Fibroblast of lung (primary cell): ENCODE measurements at regions not wholly inside any gene's neighbourhood (a gene's known extent, or its start where the extent isn't known, plus 50 kb on each side); places are given as distances from the start of the nearest gene placed in this dataset.
"Not testable (repeated sequence)": the region's sequence is repeated elsewhere in the genome, so short reads cannot be mapped to it uniquely, and the experiment has no call there.

Experiments
- DNase-seq, 2 donors: peaks; one replicate each; pipeline versions ENCODE4 v3.0.0 to v3.0.0-alpha.2; 2010; ENCODE audit warnings: low read depth in 2 of 2
- H2AFZ ChIP-seq: 2 replicates; pipeline ENCODE4 v1.5.1; 2012; ENCODE audit warnings: low read length, control low read depth, inconsistent platforms
- H3K27ac ChIP-seq: 2 replicates; pipeline ENCODE4 v1.5.1; 2011; ENCODE audit warnings: low read length, control low read depth; ENCODE audit not compliant: insufficient read depth
- H3K27me3 ChIP-seq: 2 replicates; pipeline ENCODE4 v1.5.1; 2011; ENCODE audit warnings: mild to moderate bottlenecking, low read length; ENCODE audit not compliant: control insufficient read depth, insufficient read depth
- H3K36me3 ChIP-seq: 2 replicates; pipeline ENCODE4 v1.5.1; 2011; ENCODE audit warnings: low read length; ENCODE audit not compliant: control insufficient read depth, insufficient read depth
- H3K4me1 ChIP-seq: 2 replicates; pipeline ENCODE4 v1.5.1; 2011; ENCODE audit warnings: low read length; ENCODE audit not compliant: control insufficient read depth, insufficient read depth; ENCODE audit errors: extremely low read depth
- H3K4me2 ChIP-seq: 2 replicates; pipeline ENCODE4 v1.5.1; 2011; ENCODE audit warnings: low read length, control low read depth; ENCODE audit not compliant: insufficient read depth; ENCODE audit errors: extremely low read depth
- H3K4me3 ChIP-seq, 4 experiments: fragments of 200-600 bp in 1 of 4; sonication (generic) in 1 of 4; replicated peaks in 1 of 4; 2 replicates each; pipeline ENCODE4 v1.5.1; 2011 to 2016; ENCODE audit warnings: low read length in 4 of 4, low read depth in 3 of 4, mild to moderate bottlenecking in 3 of 4, control low read depth in 2 of 4, inconsistent platforms in 1 of 4, mixed read lengths in 1 of 4; ENCODE audit not compliant: insufficient read depth in 1 of 4; ENCODE audit errors: control extremely low read depth in 1 of 4
- H3K79me2 ChIP-seq: 2 replicates; pipeline ENCODE4 v1.5.1; 2012; ENCODE audit warnings: mild to moderate bottlenecking, low read length, inconsistent platforms; ENCODE audit not compliant: control insufficient read depth, insufficient read depth
- H3K9ac ChIP-seq: 2 replicates; pipeline ENCODE4 v1.5.1; 2011; ENCODE audit warnings: mild to moderate bottlenecking, low read length, control low read depth; ENCODE audit not compliant: insufficient read depth
- H3K9me3 ChIP-seq: 2 replicates; pipeline ENCODE4 v1.5.1; 2012; ENCODE audit warnings: low read depth, low read length; ENCODE audit not compliant: control insufficient read depth, insufficient read depth
- H4K20me1 ChIP-seq: 2 replicates; pipeline ENCODE4 v1.5.1; 2011; ENCODE audit warnings: low read length; ENCODE audit not compliant: control insufficient read depth, insufficient read depth; ENCODE audit errors: extremely low read depth
- CTCF ChIP-seq, 2 donors: IDR thresholded peaks in 1 of 2; conservative IDR thresholded peaks in 1 of 2; 1 replicate in 1 of 2; 2 replicates in 1 of 2; pipeline ENCODE4 v1.5.1; 2011 to 2012; ENCODE audit warnings: low read length in 2 of 2, control low read depth in 1 of 2, inconsistent platforms in 1 of 2, low read depth in 1 of 2, mild to moderate bottlenecking in 1 of 2
- EZH2 ChIP-seq: IDR thresholded peaks from 2 replicates; pipeline ENCODE4 v1.5.1; 2012; ENCODE audit warnings: low read length, control low read depth, mild to moderate bottlenecking; ENCODE audit errors: missing control alignments

- H3K4me1 ChIP-seq = no peaks in the 10 kb centered on the region
- H3K4me2 ChIP-seq = no peak overlapping the region
- no peaks in the 10 kb centered on the region for H3K79me2 ChIP-seq
- no peak for DNase-seq
- no peak overlapping the region for H3K4me3 ChIP-seq
- no peaks in the 10 kb centered on the region for H4K20me1 ChIP-seq
- no peaks in the 10 kb centered on the region for H3K36me3 ChIP-seq
- H3K27ac ChIP-seq = no peak overlapping the region
- H2AFZ ChIP-seq = no peak overlapping the region
- no peak overlapping the region for H3K9ac ChIP-seq
- H3K9me3 ChIP-seq = no peaks in the 10 kb centered on the region
- no peaks in the 10 kb centered on the region for H3K27me3 ChIP-seq
- TF ChIP-seq EZH2 = no peak
- TF ChIP-seq CTCF (conservative IDR thresholded peaks at IDR 0.05 in 1 of 2, IDR thresholded peaks at IDR 0.05 in 1 of 2; ENCODE audit: low read depth in 1 of 2, low read length in 2 of 2) = no peak
These were observed 260.6 kb upstream of the MME start for GRCh38 chr3:154819491-154819890.

- no peak for TF ChIP-seq EZH2
- no peak for TF ChIP-seq CTCF (conservative IDR thresholded peaks at IDR 0.05 in 1 of 2, IDR thresholded peaks at IDR 0.05 in 1 of 2; ENCODE audit: low read depth in 1 of 2, low read length in 2 of 2)
- Histone ChIP-seq H3K27ac (no peak overlapping the region), H3K27me3 (no peaks in the 10 kb centered on the region), H3K4me3 (no peak overlapping the region), H3K9ac (no peak overlapping the region), H4K20me1 (no peaks in the 10 kb centered on the region), H3K36me3 (no peaks in the 10 kb centered on the region), H3K9me3 (no peaks in the 10 kb centered on the region), H3K4me2 (no peak overlapping the region), H3K79me2 (no peaks in the 10 kb centered on the region), H3K4me1 (no peaks in the 10 kb centered on the region), H2AFZ (no peak overlapping the region)
- DNase-seq = peak in 1 of 2 donors; percentile 36
These were observed 261.4 kb upstream of the MME start for GRCh38 chr3:154818676-154819255.

GRCh38 chr3:154810017-154810416, 270.1 kb upstream of the MME start:
- not testable (repeated sequence) for H3K9me3 ChIP-seq, H3K27ac ChIP-seq, H3K9ac ChIP-seq, H3K4me3 ChIP-seq, DNase-seq, H3K79me2 ChIP-seq, H3K27me3 ChIP-seq, H3K4me2 ChIP-seq, H4K20me1 ChIP-seq, H2AFZ ChIP-seq, H3K36me3 ChIP-seq, H3K4me1 ChIP-seq
